ENCODE measurements at regions not wholly inside any gene's neighbourhood (a gene's known extent, or its start where the extent isn't known, plus 50 kb on each side); places are given as distances from the start of the nearest gene placed in this dataset.

DNA sequence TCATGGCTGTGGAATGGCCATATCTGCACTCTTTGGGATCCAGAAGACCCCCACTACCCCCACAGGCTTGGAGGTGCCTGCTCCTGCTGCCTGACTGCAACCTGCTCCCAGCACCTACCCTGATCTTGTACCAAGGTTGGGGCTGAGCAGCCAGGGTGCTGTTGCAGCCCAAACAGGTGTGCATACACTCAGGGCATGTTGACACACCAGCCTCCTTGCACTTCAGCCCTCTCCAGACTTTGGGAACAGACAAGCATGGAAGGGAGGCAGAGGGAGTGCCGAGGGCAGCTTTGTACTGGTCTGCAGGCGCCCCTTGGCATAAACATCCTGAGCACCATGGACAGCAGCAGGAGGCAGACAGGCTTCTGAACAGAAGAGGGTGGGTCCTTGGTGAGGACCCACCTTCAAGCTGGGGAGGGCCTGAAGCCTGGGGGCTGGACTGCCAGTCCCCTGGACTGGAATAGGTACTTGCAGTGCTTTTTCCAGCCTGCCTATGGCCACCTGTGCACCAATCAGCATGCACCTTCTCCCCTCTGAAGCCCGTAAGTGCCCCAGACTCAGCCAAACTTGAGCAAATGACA, 1675.8 kb downstream of the HACE1 start:
- Histone ChIP-seq H3K27ac (no peak overlapping the region), H3K36me3 (no peaks in the 10 kb centered on the region), H3K4me3 (no peak overlapping the region), H3K9me3 (no peaks in the 10 kb centered on the region), H3K27me3 (no peaks in the 10 kb centered on the region), H3K4me1 (no peaks in the 10 kb centered on the region)
- no peak for TF ChIP-seq POLR2AphosphoS5 (IDR thresholded peaks at IDR 0.05; ENCODE audit: insufficient read depth in 1 of 2, low read depth in 1 of 2)
- TF ChIP-seq POLR2A (IDR thresholded peaks at IDR 0.05): no peak
- TF ChIP-seq CTCF (IDR thresholded peaks at IDR 0.05): no peak
- DNase-seq (ENCODE audit: extremely low spot score in 2 of 2): no peak
- intact Hi-C loops (cut with DNase I): no loop called here

GRCh38 chr6:103178193-103178592, 1681.5 kb downstream of the HACE1 start:
- Histone ChIP-seq H3K9me3 (no peaks in the 10 kb centered on the region), H3K4me1 (no peaks in the 10 kb centered on the region), H3K27me3 (no peaks in the 10 kb centered on the region), H3K36me3 (no peaks in the 10 kb centered on the region), H3K4me3 (no peak overlapping the region), H3K27ac (no peak overlapping the region)
- TF ChIP-seq POLR2A (IDR thresholded peaks at IDR 0.05): no peak
- no peak for TF ChIP-seq CTCF (IDR thresholded peaks at IDR 0.05)
- no peak for TF ChIP-seq POLR2AphosphoS5 (IDR thresholded peaks at IDR 0.05; ENCODE audit: insufficient read depth in 1 of 2, low read depth in 1 of 2)
- no peak for DNase-seq (ENCODE audit: extremely low spot score in 2 of 2)
- intact Hi-C loops (cut with DNase I): no loop called here

DNA sequence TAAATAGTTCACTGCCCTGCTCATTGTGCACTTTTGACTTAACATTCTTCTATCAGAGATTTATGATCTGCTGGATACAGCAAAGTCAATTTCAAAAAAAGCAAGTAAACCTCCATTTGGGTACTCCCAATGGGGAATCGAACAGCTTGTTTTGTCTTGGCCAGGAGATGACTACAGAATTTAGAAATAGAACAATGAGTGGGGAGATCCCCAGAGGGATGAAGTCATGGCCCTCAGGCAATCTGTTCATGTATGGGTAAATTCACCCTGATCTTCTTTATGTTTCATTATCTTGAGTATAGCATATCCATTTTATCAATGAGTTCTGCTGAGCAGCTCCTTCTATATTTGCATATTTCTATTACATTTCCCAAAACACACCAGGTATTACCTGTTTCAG, 1681.9 kb downstream of the HACE1 start:
- H3K9me3 ChIP-seq: no peaks in the 10 kb centered on the region
- no peak overlapping the region for H3K4me3 ChIP-seq
- H3K4me1 ChIP-seq: no peaks in the 10 kb centered on the region
- intact Hi-C loops (cut with DNase I): no loop called here
- H3K36me3 ChIP-seq: no peaks in the 10 kb centered on the region
- no peak for TF ChIP-seq CTCF (IDR thresholded peaks at IDR 0.05)
- TF ChIP-seq POLR2A (IDR thresholded peaks at IDR 0.05): no peak
- no peaks in the 10 kb centered on the region for H3K27me3 ChIP-seq
- DNase-seq (ENCODE audit: extremely low spot score in 2 of 2): no peak
- H3K27ac ChIP-seq: no peak overlapping the region

DNA sequence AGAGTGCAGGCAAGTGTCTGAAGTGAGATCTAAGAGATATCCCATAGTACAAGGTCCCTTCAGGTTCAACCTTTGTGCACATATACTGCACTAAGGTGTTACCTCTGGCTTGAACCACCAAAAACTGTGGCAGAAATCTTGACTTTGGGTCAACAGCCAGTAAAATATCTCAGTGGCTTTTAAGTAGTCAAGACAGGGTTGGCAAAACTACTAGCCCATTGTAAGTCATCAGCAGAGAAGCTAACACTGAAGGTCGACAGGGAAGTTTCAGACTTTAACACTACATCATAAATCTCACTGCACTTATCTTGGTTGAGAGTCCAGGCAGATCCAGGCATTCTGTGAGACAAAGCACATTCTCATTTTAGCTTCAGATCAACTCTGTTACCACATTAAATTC, 1684.7 kb downstream of the HACE1 start:
- intact Hi-C loops (cut with DNase I): no loop called here
- DNase-seq (ENCODE audit: extremely low spot score in 2 of 2): no peak
- H3K4me1 ChIP-seq: no peaks in the 10 kb centered on the region
- H3K9me3 ChIP-seq: no peaks in the 10 kb centered on the region
- H3K4me3 ChIP-seq: no peak overlapping the region
- H3K27me3 ChIP-seq: no peaks in the 10 kb centered on the region
- TF ChIP-seq POLR2A (IDR thresholded peaks at IDR 0.05) (no peak), CTCF (IDR thresholded peaks at IDR 0.05) (no peak), POLR2AphosphoS5 (IDR thresholded peaks at IDR 0.05; ENCODE audit: insufficient read depth in 1 of 2, low read depth in 1 of 2) (no peak)
- H3K36me3 ChIP-seq: no peaks in the 10 kb centered on the region
- no peak overlapping the region for H3K27ac ChIP-seq

DNA sequence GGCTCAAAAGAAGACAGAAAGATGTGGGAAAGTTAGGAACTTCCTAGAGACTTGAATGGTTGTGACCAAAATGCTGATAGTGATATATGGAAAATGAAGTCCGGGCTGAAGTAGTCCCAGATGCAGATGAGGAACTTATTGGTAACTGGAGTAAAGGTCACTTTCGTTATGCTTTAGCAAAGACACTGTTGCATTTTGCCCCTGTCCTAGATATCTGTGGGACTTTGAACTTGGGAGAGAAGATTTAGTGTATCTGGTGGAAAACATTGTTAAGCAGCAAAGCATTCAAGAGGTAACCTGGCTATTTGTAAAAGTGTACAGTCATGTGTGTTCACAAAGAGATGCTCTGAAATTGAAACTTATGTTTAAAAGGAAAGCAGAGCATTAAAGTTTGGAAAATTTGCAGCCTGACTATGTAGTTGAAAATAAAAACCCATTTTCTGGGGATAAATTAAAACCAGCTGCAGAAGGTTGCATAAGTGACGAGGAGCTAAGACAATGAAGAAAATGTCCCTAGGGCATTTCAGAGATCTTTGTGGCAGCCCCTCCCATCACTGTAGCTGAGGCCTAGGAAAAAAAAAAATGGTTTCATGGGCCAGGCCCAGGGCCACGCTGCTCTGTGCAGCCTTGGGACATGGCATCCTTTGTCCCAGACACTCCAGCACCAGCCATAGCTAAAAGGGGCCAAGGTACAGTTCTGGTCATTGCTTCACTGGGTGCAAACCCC, 1692.2 kb downstream of the HACE1 start:
- intact Hi-C loops (cut with DNase I): no loop called here
- Histone ChIP-seq H3K27me3 (no peaks in the 10 kb centered on the region), H3K27ac (no peak overlapping the region), H3K36me3 (no peaks in the 10 kb centered on the region), H3K4me1 (no peaks in the 10 kb centered on the region), H3K9me3 (no peaks in the 10 kb centered on the region), H3K4me3 (no peak overlapping the region)
- no peak for TF ChIP-seq POLR2A (IDR thresholded peaks at IDR 0.05)
- DNase-seq (ENCODE audit: extremely low spot score in 2 of 2): no peak
